ENCODE measurements at regions not wholly inside any gene's neighbourhood (a gene's known extent, or its start where the extent isn't known, plus 50 kb on each side); places are given as distances from the start of the nearest gene placed in this dataset.

- TF ChIP-seq CTCF (IDR thresholded peaks at IDR 0.05): no peak
These were observed 507.3 kb upstream of the ROBO1 start for GRCh38 chr3:80275120-80275519.

- TF ChIP-seq CTCF (IDR thresholded peaks at IDR 0.05): no peak
These were observed 495.5 kb upstream of the ROBO1 start for GRCh38 chr3:80263260-80263659.

GRCh38 chr3:80261082-80261481 is 493.3 kb upstream of the ROBO1 start:
- no peak for TF ChIP-seq CTCF (IDR thresholded peaks at IDR 0.05)

- TF ChIP-seq CTCF (IDR thresholded peaks at IDR 0.05): no peak
These were observed 491.9 kb upstream of the ROBO1 start for GRCh38 chr3:80259736-80260135.

- no peak for TF ChIP-seq CTCF (IDR thresholded peaks at IDR 0.05)
These were observed 484.3 kb upstream of the ROBO1 start for GRCh38 chr3:80252113-80252512.

- TF ChIP-seq CTCF (IDR thresholded peaks at IDR 0.05): no peak
These were observed 480.0 kb upstream of the ROBO1 start for GRCh38 chr3:80247766-80248165.

- TF ChIP-seq CTCF (IDR thresholded peaks at IDR 0.05): no peak
These were observed 476.6 kb upstream of the ROBO1 start for GRCh38 chr3:80244390-80244789.

- no peak for TF ChIP-seq CTCF (IDR thresholded peaks at IDR 0.05)
These were observed 474.0 kb upstream of the ROBO1 start for GRCh38 chr3:80241791-80242190.
